Tibial nerve (tissue), 4 donors: ENCODE measurements at regions not wholly inside any gene's neighbourhood (a gene's known extent, or its start where the extent isn't known, plus 50 kb on each side); places are given as distances from the start of the nearest gene placed in this dataset.

Experiments used
- DNase-seq, 2 donors: peaks; one replicate each; pipeline ENCODE4 v3.0.0-alpha.2; 2019; ENCODE audit warnings: low spot score in 2 of 2
- H3K27ac ChIP-seq, 4 donors: fragments of 200-600 bp; sonication (generic) in 3 of 4; one replicate each; pipeline ENCODE4 v1.5.1; 2017 to 2019; ENCODE audit warnings: mild to moderate bottlenecking in 1 of 4
- H3K27me3 ChIP-seq, 2 donors: fragments of 200-600 bp; sonication (generic) in 1 of 2; one replicate each; pipeline versions ENCODE4 v1.5.1 to v1.6.0; 2017 to 2019
- H3K36me3 ChIP-seq, 3 donors: fragments of 200-600 bp; sonication (generic); one replicate each; pipeline ENCODE4 v1.5.1; 2018 to 2019
- H3K4me1 ChIP-seq, 4 donors: fragments of 200-600 bp; sonication (generic) in 3 of 4; one replicate each; pipeline ENCODE4 v1.5.1; 2017 to 2019
- H3K4me3 ChIP-seq, 4 donors: fragments of 200-600 bp; sonication (generic) in 3 of 4; one replicate each; pipeline ENCODE4 v1.5.1; 2017 to 2019; ENCODE audit warnings: mild to moderate bottlenecking in 1 of 4, moderate library complexity in 1 of 4
- H3K9me3 ChIP-seq, 4 donors: fragments of 200-600 bp; sonication (generic) in 3 of 4; one replicate each; pipeline ENCODE4 v1.5.1; 2017 to 2019
- EP300 ChIP-seq, 2 donors: sonication (generic); formaldehyde crosslinking; IDR thresholded peaks; one replicate each; pipeline ENCODE4 v1.6.1; 2017; ENCODE audit warnings: antibody characterized with exemption in 2 of 2, mild to moderate bottlenecking in 1 of 2
- POLR2A ChIP-seq, 2 donors: fragments of 450-650 bp; IDR thresholded peaks; one replicate each; pipeline ENCODE4 v1.6.1; 2017; ENCODE audit warnings: antibody characterized with exemption in 2 of 2, mild to moderate bottlenecking in 2 of 2, moderate library complexity in 2 of 2
- WGBS, 2 donors: methylation state at CpG; one replicate each; pipeline ENCODE4 v1.1.5; 2018; 5-methylcytosine and 5-hydroxymethylcytosine counted together
- TF ChIP-seq, protein P1 (sequence below), 5 experiments: fragments of 200-600 bp in 3 of 5; fragments of 450-650 bp in 2 of 5; sonication (generic) in 3 of 5; IDR thresholded peaks; one replicate each; pipeline ENCODE4 v1.5.1; 2016 to 2019; ENCODE audit warnings: antibody characterized with exemption in 5 of 5, mild to moderate bottlenecking in 3 of 5, moderate library complexity in 2 of 5

DNA sequence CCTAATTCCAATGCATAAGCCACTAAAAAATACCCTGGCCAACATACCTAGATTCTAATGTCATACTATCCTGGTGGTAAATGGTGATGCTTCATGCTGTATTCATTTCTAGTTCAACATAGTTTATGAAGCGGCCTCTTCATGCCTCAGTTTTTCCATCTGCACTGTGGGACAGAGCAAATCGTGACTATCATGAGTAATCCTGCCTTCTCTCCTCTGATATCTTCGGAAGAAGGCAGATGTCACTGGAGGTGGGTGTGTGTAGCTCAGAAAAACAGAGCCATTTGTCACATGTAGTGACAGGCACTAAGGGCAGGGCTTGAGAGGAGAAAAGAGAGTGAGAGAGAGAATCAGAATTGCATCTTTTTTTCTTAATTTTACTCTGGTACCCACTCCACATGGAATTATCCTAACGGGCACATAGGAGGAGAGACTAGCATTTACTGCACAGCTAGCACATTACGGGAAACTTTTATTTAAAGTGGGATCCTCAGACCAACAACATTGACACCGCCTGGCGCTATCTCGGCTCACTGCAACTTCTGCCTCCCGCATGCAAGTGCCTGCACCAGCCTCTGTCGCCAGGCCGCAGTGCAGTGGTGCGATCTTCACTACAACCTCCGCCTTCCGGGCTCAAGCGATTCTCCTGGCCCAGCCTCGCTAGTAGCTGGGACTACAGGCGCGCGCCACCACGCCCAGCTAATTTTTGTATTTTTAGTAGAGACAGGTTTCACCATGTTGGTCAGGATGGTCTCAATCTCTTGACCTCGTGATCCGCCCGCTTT, 78.4 kb upstream of the KCNA3 start:
- 92% methylated on average over 23 of the region's 23 CpGs for WGBS, 2 donors
- H3K27me3 ChIP-seq: no peaks in the 10 kb centered on the region
- no peak overlapping the region for H3K4me3 ChIP-seq
- H3K27ac ChIP-seq: no peak overlapping the region
- no peaks in the 10 kb centered on the region for H3K4me1 ChIP-seq
- H3K9me3 ChIP-seq: no peaks in the 10 kb centered on the region
- no peak for DNase-seq
- no peak for TF ChIP-seq POLR2A (IDR thresholded peaks at IDR 0.05)
- no peak for TF ChIP-seq EP300 (IDR thresholded peaks at IDR 0.05)
- TF ChIP-seq, protein P1, sequence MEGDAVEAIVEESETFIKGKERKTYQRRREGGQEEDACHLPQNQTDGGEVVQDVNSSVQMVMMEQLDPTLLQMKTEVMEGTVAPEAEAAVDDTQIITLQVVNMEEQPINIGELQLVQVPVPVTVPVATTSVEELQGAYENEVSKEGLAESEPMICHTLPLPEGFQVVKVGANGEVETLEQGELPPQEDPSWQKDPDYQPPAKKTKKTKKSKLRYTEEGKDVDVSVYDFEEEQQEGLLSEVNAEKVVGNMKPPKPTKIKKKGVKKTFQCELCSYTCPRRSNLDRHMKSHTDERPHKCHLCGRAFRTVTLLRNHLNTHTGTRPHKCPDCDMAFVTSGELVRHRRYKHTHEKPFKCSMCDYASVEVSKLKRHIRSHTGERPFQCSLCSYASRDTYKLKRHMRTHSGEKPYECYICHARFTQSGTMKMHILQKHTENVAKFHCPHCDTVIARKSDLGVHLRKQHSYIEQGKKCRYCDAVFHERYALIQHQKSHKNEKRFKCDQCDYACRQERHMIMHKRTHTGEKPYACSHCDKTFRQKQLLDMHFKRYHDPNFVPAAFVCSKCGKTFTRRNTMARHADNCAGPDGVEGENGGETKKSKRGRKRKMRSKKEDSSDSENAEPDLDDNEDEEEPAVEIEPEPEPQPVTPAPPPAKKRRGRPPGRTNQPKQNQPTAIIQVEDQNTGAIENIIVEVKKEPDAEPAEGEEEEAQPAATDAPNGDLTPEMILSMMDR (IDR thresholded peaks at IDR 0.05): no peak
- no peaks in the 10 kb centered on the region for H3K36me3 ChIP-seq

DNA sequence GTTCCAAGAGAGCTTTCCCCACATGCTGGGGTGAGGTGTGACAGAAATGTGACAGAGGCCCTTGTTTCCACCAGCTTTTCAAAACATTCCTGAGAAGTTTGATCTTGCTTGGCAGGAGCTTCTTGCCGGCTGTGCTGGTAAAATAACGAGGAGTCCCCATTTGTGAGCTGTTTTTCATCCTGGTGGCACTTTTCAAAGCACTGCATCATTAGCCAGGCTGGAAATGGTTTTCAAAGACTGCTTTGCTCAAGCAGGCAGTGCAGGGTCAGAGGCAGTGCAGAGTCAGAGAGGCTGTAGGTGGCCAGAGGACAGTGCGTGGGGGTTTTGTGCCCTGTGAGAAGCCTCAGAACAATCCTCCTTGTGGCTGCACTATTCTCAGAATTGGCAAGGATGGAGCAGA, 75.8 kb upstream of the KCNA3 start:
- H3K27me3 ChIP-seq: no peaks in the 10 kb centered on the region
- no peaks in the 10 kb centered on the region for H3K9me3 ChIP-seq
- TF ChIP-seq EP300 (IDR thresholded peaks at IDR 0.05) (no peak), POLR2A (IDR thresholded peaks at IDR 0.05) (no peak)
- TF ChIP-seq, protein P1 (IDR thresholded peaks at IDR 0.05): no peak
- H3K36me3 ChIP-seq: no peaks in the 10 kb centered on the region
- no peak overlapping the region for H3K4me3 ChIP-seq
- 17 to 21% methylated on average over 3 of the region's 3 CpGs for WGBS, 2 donors
- no peak for DNase-seq
- no peaks in the 10 kb centered on the region for H3K4me1 ChIP-seq
- H3K27ac ChIP-seq: no peak overlapping the region

DNA sequence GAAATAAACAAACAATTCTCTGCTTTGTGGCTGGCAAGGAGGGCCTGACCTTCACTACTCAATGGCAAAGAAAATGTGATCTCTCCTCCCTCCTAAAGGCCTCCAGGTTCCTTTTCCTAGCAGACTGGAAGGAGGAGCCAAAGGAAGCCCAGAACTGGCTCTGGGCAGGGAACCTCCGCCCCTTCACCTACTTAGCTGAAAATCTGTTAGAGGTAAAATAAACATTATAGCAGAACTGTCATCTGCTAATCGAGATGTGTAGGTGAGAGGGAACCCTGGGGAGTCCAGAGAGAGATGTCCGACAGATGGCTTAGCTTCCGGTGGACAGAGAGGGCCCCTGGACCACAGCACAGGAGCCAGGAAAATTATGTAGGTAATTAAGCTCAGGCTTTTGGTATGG, 75.2 kb upstream of the KCNA3 start:
- no peaks in the 10 kb centered on the region for H3K9me3 ChIP-seq
- H3K27ac ChIP-seq: no peak overlapping the region
- H3K4me3 ChIP-seq: no peak overlapping the region
- no peaks in the 10 kb centered on the region for H3K27me3 ChIP-seq
- H3K36me3 ChIP-seq: no peaks in the 10 kb centered on the region
- TF ChIP-seq, protein P1 (IDR thresholded peaks at IDR 0.05): no peak
- TF ChIP-seq EP300 (IDR thresholded peaks at IDR 0.05) (no peak), POLR2A (IDR thresholded peaks at IDR 0.05) (no peak)
- no peaks in the 10 kb centered on the region for H3K4me1 ChIP-seq
- DNase-seq: no peak
- whole genome bisulfite sequencing, 2 donors: 36 to 47% methylated on average over 4 of the region's 4 CpGs

DNA sequence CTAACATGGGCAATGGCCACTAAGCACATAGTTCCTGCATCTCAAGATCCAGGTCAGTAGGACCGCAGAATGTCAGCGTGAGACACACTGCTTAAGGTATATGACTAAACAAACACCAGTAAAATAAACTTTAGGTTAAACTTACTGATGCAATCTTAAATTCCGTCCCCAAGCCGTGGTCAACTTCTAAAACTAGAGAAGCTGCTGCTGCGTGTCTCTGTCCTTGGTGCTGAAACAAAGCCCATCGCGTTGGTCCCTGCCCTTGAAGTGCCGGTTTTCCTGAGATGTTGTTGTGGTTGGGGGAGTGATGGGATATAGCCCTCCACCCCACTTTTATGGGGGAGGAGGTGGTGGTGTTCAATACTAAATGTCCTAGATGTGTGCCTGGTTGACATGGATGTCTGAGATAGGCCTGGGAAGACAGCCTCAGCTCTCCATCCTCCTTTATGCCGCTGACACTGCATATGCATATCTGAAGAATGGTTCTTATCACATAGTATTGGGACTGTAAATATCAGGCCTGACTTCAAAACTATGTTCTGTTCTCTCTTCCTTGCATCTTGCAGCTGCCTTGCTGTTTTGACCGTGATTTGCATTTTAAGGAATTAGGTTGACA, 72.0 kb upstream of the KCNA3 start:
- Histone ChIP-seq H3K36me3 (no peaks in the 10 kb centered on the region), H3K27me3 (no peaks in the 10 kb centered on the region), H3K27ac (no peak overlapping the region), H3K4me3 (no peak overlapping the region), H3K4me1 (no peaks in the 10 kb centered on the region), H3K9me3 (no peaks in the 10 kb centered on the region)
- 24 to 26% methylated on average over 10 of the region's 10 CpGs for WGBS, 2 donors
- TF ChIP-seq EP300 (IDR thresholded peaks at IDR 0.05): no peak
- TF ChIP-seq, protein P1 (IDR thresholded peaks at IDR 0.05): no peak
- no peak for TF ChIP-seq POLR2A (IDR thresholded peaks at IDR 0.05)
- peak in 1 of 2 donors; percentile 18 for DNase-seq

DNA sequence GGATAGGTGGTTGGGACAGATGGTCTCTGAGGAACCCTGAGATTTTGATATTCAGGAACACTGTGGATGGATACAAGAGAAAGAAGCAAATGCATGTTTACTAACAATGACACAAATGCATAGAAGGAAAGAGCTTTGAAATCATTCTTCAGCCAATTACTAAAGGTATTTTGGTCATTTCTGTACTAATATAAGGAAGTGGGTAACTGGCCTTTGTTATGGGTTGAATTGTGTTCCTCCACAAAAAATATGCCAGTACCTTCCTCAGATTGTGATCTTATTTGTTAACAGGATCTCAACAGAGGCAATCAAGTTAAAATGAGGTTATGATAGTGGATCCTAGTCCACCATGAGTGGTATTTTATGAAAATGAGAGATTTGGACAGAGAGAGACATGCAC, 68.7 kb upstream of the KCNA3 start:
- Histone ChIP-seq H3K4me3 (no peak overlapping the region), H3K9me3 (no peaks in the 10 kb centered on the region), H3K27ac (no peak overlapping the region), H3K36me3 (no peaks in the 10 kb centered on the region), H3K4me1 (no peaks in the 10 kb centered on the region), H3K27me3 (no peaks in the 10 kb centered on the region)
- no peak for DNase-seq
- TF ChIP-seq POLR2A (IDR thresholded peaks at IDR 0.05): no peak
- no peak for TF ChIP-seq EP300 (IDR thresholded peaks at IDR 0.05)
- TF ChIP-seq, protein P1 (IDR thresholded peaks at IDR 0.05): no peak
